Renal cortical epithelial cell (primary cell): ENCODE measurements at regions not wholly inside any gene's neighbourhood (a gene's known extent, or its start where the extent isn't known, plus 50 kb on each side); places are given as distances from the start of the nearest gene placed in this dataset.
"Not testable (repeated sequence)": the region's sequence is repeated elsewhere in the genome, so short reads cannot be mapped to it uniquely, and the experiment has no call there.

ENCODE experiments used
- DNase-seq: peaks from one replicate; pipeline ENCODE4 v3.0.0-alpha.2; 2011; ENCODE audit warnings: low read depth

- DNase-seq = peak; percentile 5
These were observed 380.5 kb downstream of the DSEL start for GRCh38 chr18:67135981-67136380.

DNA sequence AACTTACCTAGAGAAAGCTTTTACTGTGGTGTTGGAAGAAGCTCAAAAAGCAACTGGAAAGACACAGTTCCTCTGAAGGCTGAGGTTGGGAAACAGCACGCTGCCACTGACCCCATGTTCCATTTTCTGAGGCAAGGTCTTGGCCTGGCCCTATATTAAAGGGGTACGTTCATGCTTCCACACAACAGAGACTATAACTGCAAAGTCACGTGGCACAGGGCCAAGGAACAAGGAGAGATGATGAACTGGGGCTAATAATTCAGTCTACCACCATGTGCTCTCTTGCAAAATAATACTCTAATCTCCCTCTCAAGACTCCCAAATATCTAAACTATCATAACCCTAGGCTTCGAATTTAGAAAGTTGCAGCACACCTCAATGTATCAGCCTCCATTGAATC is 381.6 kb downstream of the DSEL start:
- DNase-seq = no peak

- no peak for DNase-seq
These were observed 382.9 kb downstream of the DSEL start for GRCh38 chr18:67133669-67134068.

DNA sequence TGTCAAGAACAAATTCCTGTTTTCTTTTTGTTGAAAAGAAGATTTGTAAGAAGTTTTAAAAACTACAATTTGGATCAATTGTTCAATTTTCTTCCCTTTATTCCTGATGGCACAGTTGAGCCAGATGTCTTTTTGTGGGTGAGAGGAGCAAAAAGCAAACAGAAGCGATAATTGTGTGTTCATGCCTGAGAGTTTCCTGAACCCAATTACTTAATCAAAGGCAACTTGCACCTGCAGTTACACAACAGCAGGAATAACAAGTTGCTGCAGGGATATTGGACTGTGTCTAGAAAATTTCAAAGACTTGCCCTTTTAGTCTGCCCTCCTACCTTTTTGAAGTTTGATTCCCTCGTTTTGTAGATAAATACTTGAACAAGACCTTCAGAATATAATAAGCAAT is 383.6 kb downstream of the DSEL start:
- DNase-seq = no peak

- DNase-seq = no peak
These were observed 385.0 kb downstream of the DSEL start for GRCh38 chr18:67131498-67131897.

DNA sequence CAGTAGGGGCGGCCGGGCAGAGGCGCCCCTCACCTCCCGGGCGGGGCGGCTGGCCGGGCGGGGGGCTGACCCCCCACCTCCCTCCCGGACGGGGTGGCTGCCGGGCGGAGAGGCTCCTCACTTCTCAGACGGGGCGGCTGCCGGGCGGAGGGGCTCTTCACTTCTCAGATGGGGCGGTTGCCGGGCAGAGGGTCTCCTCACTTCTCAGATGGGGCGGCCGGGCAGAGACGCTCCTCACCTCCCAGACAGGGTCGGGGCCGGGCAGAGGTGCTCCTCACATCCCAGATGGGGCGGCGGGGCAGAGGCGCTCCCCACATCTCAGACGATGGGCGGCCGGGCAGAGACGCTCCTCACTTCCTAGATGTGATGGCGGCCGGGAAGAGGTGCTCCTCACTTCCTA is 389.8 kb downstream of the DSEL start:
- not testable (repeated sequence) for DNase-seq

DNA sequence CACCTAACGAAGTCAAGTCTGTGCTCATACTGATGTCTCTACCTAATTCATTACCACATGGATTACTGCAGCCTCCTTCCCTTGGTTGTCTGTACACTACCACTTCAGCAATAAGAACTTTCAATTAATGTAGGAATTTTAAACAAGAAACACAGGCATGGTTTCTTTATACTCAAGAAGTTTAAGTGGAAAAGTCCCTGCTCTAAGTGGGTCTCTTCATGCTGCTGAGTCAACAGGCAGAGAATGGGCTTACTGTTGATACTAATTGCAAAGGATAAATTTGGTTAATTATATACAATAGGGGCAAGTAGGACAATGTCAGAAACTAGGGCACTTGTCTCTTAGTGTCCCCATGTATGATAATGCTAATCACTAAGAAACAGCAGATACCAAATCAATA is 392.6 kb downstream of the DSEL start:
- DNase-seq = no peak

DNA sequence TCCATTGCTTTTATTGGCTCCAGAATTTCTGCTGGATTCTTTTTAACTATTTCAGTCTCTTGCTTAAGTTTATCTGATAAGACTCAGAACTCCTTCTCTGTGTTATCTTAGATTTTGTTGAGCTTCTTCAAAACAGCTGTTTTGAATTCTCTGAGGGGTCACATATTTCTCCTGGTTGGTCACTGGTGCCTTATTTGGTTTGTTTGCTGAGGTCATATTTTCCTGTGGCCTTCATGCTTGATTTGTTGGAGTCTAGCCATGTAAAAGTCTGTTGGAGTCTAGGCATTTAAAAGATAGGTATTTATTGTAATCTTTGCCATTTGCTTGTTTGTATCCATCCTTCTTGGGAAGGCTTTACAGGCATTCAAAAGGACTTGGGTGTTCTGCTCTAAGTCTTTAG is 398.7 kb downstream of the DSEL start:
- peak; percentile 15 for DNase-seq

DNA sequence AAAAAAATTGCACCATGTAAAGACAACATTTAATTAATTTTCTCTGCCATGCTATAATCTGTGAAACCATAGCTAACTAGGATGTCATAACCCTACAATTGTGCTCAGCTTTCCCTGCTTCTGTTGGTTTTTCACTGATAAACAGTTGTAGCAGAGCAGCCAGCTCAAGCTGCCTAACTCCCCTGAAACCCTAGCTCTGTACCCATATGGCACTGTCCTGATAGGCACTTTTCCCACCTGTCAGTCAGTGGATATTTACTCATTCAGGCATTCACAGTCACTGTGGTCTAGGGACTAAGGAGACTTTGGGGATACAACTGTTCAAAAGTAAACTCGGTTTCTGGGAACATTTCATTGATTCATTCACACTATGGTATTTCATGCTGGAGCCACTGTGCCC is 407.0 kb downstream of the DSEL start:
- no peak for DNase-seq

DNA sequence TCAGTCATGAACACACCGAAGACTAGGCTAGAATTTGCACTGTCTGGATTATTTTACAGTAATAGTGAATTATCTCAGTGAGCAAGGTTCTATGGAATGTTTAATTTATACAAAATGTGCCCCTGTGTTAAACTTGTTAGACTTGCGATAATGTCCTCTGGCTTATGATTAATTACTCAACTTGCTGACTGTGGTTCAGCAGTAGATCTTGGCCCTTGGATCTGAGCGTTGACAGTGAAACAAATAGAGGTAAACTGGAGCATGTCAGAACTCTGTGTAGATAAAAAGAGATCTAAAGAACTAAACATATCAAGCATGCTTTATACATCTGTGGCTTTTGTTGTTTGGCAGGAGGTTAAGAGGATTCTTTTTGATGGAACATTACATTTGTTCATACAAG is 407.6 kb downstream of the DSEL start:
- DNase-seq = no peak

DNA sequence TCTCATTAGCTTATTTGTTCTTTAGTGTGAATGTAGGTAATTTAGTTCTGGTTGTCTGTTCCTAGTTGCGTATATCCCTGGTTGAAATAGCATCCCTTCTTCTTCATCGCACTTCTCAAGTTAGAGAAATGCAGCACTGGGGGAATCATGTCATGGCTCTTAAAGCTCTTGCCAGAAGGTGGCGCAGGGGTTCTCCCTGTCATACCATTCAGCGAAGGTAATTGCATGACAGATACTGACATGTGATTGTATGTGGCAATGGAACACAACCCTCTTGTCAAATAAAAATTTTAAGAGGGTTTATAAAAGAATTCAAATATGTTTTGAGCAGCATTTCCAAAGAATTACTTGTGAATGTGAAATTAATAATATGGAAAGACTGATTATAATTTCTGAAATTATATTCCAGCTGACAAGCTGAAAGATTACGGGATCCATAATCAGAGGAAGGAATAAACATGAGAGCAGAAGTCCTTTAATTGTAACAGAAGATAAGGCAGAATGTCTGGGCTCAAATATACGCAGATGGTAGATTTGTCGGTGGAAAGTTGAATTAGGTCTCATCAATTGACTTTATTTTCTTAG is 411.7 kb downstream of the DSEL start:
- peak; percentile 73 for DNase-seq

DNA sequence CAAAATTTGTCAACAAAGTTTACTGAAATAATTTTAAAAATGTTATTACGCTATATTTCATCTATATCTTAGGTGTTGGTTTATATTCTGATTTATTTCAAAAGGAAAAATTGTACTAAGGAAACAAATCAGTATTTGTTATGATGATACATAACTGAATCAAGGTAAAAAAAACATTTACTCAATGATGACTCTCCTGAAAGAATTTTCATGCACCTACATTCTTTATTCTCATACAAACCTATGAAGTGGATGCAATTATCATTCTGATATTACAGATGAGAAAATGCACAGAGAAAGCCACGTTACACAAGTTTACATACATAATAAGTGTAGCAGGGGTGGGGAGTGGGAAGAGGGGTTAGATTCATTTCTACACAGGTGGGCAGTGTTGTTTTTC is 422.4 kb downstream of the DSEL start:
- no peak for DNase-seq

DNA sequence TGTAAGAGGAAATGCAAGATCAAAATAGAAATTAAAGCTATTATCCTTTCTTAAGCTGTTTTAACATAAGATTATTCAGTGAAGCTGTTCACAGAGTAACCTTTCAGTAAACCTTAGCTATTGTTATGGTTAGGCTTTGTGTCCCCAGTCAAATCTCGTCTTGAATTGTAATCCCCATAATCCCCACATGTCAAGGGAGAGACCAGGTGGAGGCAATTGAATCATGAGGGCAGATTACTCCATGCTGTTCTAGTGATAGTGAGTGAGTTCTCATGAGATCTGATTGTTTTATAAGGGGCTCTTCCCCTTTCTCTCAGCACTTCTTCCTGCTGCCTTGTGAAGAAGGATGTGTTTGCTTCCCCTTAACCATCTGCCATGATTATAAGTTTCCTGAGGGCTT is 424.4 kb downstream of the DSEL start:
- DNase-seq = no peak

GRCh38 chr18:67081482-67082211 is 434.9 kb downstream of the DSEL start:
- no peak for DNase-seq

DNA sequence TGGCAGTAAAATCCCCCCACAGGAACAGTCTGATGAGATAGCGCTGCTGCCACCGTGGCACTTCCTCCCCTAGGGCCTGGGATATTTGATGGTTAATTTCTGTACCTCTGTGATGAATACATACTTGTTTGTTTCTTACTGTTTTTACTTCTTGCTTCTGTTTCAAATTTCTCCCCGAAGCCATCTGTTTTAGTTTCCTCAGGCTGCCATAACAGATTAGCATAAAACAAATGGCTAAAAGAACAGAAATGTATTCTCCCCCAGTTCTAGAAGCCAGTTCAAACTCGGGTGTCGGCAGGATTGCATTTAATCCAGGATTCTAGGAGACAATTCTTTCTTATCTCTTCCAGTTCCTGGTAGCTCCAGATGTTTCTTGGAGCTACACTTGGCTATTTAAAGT is 435.9 kb downstream of the DSEL start:
- no peak for DNase-seq

GRCh38 chr18:67074309-67074708 is 442.2 kb downstream of the DSEL start:
- DNase-seq = no peak

DNA sequence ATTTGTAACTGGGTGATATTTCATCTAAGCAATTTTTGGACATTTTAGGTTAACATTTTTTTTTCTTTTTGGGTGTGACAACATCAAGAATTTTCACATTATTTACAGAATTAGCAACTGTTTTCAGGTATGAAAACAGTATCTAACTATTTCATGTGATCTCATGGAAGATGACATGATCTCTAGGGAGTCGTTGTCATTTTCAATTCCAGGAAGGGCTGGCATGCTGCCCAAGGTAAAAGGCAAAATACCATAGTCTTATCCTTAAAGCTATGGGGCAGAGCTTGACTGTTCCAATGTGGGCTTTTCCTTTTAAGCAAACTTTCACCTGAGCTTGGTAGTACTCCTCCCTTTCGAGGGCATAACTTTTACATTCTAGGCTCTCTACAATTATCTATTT is 443.7 kb downstream of the DSEL start:
- no peak for DNase-seq

DNA sequence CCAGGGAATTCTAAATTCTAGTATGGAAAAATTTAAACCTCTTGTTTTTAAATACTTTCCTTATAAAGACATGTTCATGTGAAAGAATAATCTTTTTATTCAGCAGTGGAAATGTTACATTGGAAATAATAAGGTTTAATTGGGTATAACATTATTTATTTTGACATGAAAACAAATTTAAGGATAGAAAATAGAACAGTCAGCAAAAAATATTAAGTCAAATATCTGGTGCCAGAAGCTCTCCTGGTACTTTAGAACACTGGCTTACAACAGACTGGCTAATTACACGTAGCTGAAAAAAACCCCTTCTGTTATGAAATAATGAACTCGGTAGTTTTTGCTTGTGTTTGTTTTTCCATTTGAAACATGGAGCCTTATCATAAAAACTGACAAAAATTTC is 447.9 kb downstream of the DSEL start:
- DNase-seq = no peak

DNA sequence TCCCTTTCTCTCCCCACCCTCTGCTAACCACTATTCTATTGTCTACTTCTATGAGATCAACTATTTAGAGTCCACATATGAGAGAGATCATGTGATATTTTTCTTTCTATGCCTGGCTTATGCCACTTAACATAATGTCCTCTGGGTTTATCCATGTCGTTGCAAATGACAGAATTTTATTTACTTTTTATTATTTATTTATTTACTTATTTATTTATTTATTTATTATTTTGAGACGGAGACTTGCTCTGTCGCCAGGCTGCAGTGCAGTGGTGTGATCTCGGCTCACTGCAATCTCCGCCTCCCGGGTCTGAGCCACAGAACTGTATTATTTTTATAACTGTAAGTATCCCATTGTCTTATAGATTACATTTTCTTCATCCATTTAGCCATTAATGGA is 443.4 kb upstream of the CDH19 start:
- DNase-seq = no peak

GRCh38 chr18:67043276-67043675 is 439.4 kb upstream of the CDH19 start:
- DNase-seq = no peak

DNA sequence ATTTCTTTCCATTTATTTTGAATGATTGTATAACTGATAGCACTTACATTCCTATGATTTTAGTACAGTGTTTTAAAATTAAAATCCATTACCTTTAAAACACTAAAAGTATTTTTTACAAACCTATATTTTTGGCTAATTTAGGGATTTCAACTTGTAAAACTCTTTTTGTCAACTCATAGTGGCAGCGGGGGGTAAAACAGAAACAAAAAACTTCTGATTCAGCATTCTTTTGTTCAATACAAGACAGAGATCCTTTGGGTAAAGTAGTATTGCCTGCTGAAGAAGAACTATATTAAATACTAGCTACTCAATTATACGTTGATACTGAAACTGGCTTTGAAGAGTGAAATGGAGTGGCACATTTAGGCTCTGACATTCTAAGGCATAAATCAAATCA is 437.4 kb upstream of the CDH19 start:
- no peak for DNase-seq

- no peak for DNase-seq
These were observed 431.1 kb upstream of the CDH19 start for GRCh38 chr18:67035026-67035425.

- no peak for DNase-seq
These were observed 419.2 kb upstream of the CDH19 start for GRCh38 chr18:67023059-67023458.

- peak; percentile 96 for DNase-seq
These were observed 407.0 kb upstream of the CDH19 start for GRCh38 chr18:67010919-67011318.
